Endothelial cell of umbilical vein (primary cell): ENCODE measurements at regions not wholly inside any gene's neighbourhood (a gene's known extent, or its start where the extent isn't known, plus 50 kb on each side); places are given as distances from the start of the nearest gene placed in this dataset.

Source experiments
- BruUV-seq: library from RNA; stranded (reverse); fragments of 400-500 nt; replicated peaks from 2 replicates; lab custom pipeline; 2021; lab: Mats Ljungman, UMichigan
- CTCF ChIA-PET: fragments of 300-600, 350-600 bp; sonication (Branson Sonifier 250); formaldehyde crosslinking; loops from one replicate; lab custom pipeline; 2021; ENCODE audit warnings: antibody characterized with exemption, inconsistent platforms; lab: Charles Lee
- POLR2A ChIA-PET: fragments of 300-600, 350-600 bp; sonication (Branson Sonifier 250); formaldehyde crosslinking; loops from one replicate; lab custom pipeline; 2021; ENCODE audit warnings: antibody characterized with exemption, inconsistent platforms; lab: Charles Lee
- DNase-seq: peaks from one replicate; pipeline ENCODE4 v3.0.0-alpha.2; 2011; ENCODE audit warnings: low read depth, low spot score
- FAIRE-seq: peaks from 2 replicates; lab custom pipeline; 2011; peaks lifted over from hg19 to GRCh38; lab: Jason Lieb, UNC
- H2AFZ ChIP-seq: 2 replicates; pipeline ENCODE4 v1.6.0; 2012; ENCODE audit warnings: low read depth, low read length, control low read depth, inconsistent platforms
- H3K27ac ChIP-seq: 2 replicates; pipeline ENCODE4 v1.5.1; 2011; ENCODE audit warnings: low read depth, mild to moderate bottlenecking, control low read depth, low read length, moderate library complexity; ENCODE audit not compliant: insufficient read depth
- H3K27me3 ChIP-seq, 2 experiments: 2 replicates each; pipeline versions ENCODE4 v1.6.0 to v1.6.1; 2011; ENCODE audit warnings: low read length in 2 of 2, mixed read lengths in 1 of 2; ENCODE audit not compliant: control insufficient read depth in 2 of 2, insufficient read depth in 2 of 2
- H3K36me3 ChIP-seq, 2 experiments: 2 replicates in 1 of 2; 3 replicates in 1 of 2; pipeline ENCODE4 v1.5.1; 2011; ENCODE audit warnings: low read length in 2 of 2, mild to moderate bottlenecking in 1 of 2, moderate library complexity in 1 of 2; ENCODE audit not compliant: control insufficient read depth in 2 of 2, insufficient read depth in 2 of 2; ENCODE audit errors: extremely low read depth in 1 of 2
- H3K4me1 ChIP-seq: 3 replicates; pipeline ENCODE4 v1.5.1; 2011; ENCODE audit warnings: mild to moderate bottlenecking, low read length; ENCODE audit not compliant: control insufficient read depth, insufficient read depth; ENCODE audit errors: extremely low read depth
- H3K4me2 ChIP-seq: 2 replicates; pipeline ENCODE4 v1.6.1; 2011; ENCODE audit warnings: low read length, control low read depth, mixed read lengths; ENCODE audit not compliant: insufficient read depth
- H3K4me3 ChIP-seq, 3 experiments: fragments of 200-600 bp in 1 of 3; sonication (generic), shearing (Covaris generic) in 1 of 3; replicated peaks in 1 of 3; 2 replicates each; pipeline ENCODE4 v1.5.1; 2011 to 2016; ENCODE audit warnings: control low read depth in 3 of 3, low read length in 3 of 3, mild to moderate bottlenecking in 2 of 3, inconsistent platforms in 1 of 3, low read depth in 1 of 3, moderate library complexity in 1 of 3; ENCODE audit not compliant: insufficient read depth in 1 of 3
- H3K79me2 ChIP-seq: 2 replicates; pipeline ENCODE4 v1.6.0; 2012; ENCODE audit warnings: low read length, inconsistent platforms; ENCODE audit not compliant: control insufficient read depth, insufficient read depth
- H3K9ac ChIP-seq: replicated peaks from 2 replicates; pipeline ENCODE3; 2011; ENCODE audit warnings: low read length, control low read depth; ENCODE audit not compliant: insufficient read depth; ENCODE audit errors: extremely low read depth
- H3K9me1 ChIP-seq: replicated peaks from 3 replicates; pipeline ENCODE4 v1.6.0; 2011; ENCODE audit warnings: mild to moderate bottlenecking, low read length; ENCODE audit not compliant: control insufficient read depth, insufficient read depth; ENCODE audit errors: extremely low read depth
- H3K9me3 ChIP-seq: replicated peaks from 2 replicates; pipeline ENCODE4 v1.5.1; 2012; ENCODE audit warnings: low read length, inconsistent platforms; ENCODE audit not compliant: control insufficient read depth, insufficient read depth
- H4K20me1 ChIP-seq: replicated peaks from 2 replicates; pipeline ENCODE3; 2011; ENCODE audit warnings: mild to moderate bottlenecking, low read length; ENCODE audit not compliant: control insufficient read depth, insufficient read depth; ENCODE audit errors: extremely low read depth
- CTCF ChIP-seq, 2 donors: IDR thresholded peaks; 1 replicate in 1 of 2; 2 replicates in 1 of 2; pipeline ENCODE4 v1.5.1; 2011; ENCODE audit warnings: low read length in 2 of 2, mild to moderate bottlenecking in 2 of 2, moderate library complexity in 2 of 2, control low read depth in 1 of 2, inconsistent platforms in 1 of 2, low read depth in 1 of 2; ENCODE audit not compliant: insufficient read depth in 1 of 2; ENCODE audit errors: extremely low read depth in 1 of 2
- EZH2 ChIP-seq: IDR thresholded peaks from 2 replicates; pipeline ENCODE4 v1.6.1; 2012; ENCODE audit warnings: borderline replicate concordance, low read depth, mild to moderate bottlenecking, moderate library complexity, low read length, inconsistent platforms; ENCODE audit not compliant: severe bottlenecking
- FOS ChIP-seq: IDR thresholded peaks from 2 replicates; pipeline ENCODE4 v1.6.1; 2011; ENCODE audit warnings: mild to moderate bottlenecking, low read length, moderate library complexity, borderline replicate concordance; ENCODE audit not compliant: insufficient read depth
- GATA2 ChIP-seq: IDR thresholded peaks from 2 replicates; pipeline ENCODE4 v1.7.0; 2011; ENCODE audit warnings: low read depth, mild to moderate bottlenecking, moderate library complexity, mixed read lengths, low read length; ENCODE audit not compliant: insufficient read length, insufficient read depth
- JUN ChIP-seq: IDR thresholded peaks from 2 replicates; pipeline ENCODE4 v1.6.1; 2011; ENCODE audit warnings: borderline replicate concordance, low read depth; ENCODE audit not compliant: insufficient read length, insufficient read depth
- MAX ChIP-seq: IDR thresholded peaks from 2 replicates; pipeline ENCODE4 v1.6.1; 2011; ENCODE audit not compliant: insufficient read depth, insufficient read length
- MYC ChIP-seq: IDR thresholded peaks from one replicate; pipeline ENCODE4 v1.6.1; 2011; ENCODE audit warnings: mild to moderate bottlenecking, low read depth, low read length
- POLR2A ChIP-seq: IDR thresholded peaks from 2 replicates; pipeline ENCODE4 v1.6.1; 2012; ENCODE audit warnings: low read depth, mild to moderate bottlenecking, control low read depth, low read length
- POLR2AphosphoS5 ChIP-seq: IDR thresholded peaks from 2 replicates; pipeline ENCODE4 v1.6.1; 2012; ENCODE audit warnings: low read depth, mild to moderate bottlenecking, control low read depth, low read length, moderate library complexity; ENCODE audit not compliant: insufficient read depth
- dilution Hi-C: fragments of 300-500 bp; cut with MboI; formaldehyde crosslinking; loops from one replicate; pipeline ENCODE4 v1.15.0; 2019; ENCODE audit warnings: low sequenced_read_pairs; ENCODE audit not compliant: extremely low pct_ligation_motif_present
- intact Hi-C: fragments of 100-400 bp; cut with micrococcal nuclease; formaldehyde crosslinking; loops from one replicate; pipeline ENCODE4 v1.10.0; 2022

DNA sequence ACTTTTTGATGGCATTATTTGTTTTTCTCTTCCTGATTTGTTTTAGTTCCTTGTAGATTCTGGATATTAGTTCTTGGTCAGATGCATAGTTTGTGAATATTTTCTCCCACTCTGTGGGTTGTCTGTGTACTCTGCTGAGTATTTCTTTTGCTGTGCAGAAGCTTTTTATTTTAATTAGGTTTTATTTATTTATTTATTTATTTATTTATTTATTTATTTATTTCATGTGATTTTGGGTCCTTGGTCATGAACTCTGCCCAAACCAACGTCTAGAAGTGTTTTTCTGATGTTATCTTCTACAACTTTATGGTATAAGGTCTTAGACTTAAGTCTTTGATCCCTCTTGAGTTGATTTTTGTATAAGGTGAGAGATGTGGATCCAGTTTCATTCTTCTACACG lies 292.2 kb downstream of the CDH7 start:
- no peak overlapping the region for H3K4me3 ChIP-seq
- H3K36me3 ChIP-seq = no peaks in the 10 kb centered on the region
- no peaks in the 10 kb centered on the region for H3K4me1 ChIP-seq
- H3K9me1 ChIP-seq = no peaks in the 10 kb centered on the region
- no peak overlapping the region for H3K27ac ChIP-seq
- H3K4me2 ChIP-seq = no peak overlapping the region
- ChIA-PET POLR2A (no interaction called here), CTCF (no interaction called here)
- dilution Hi-C loops (no loop called here), intact Hi-C loops (no loop called here)
- no peak overlapping the region for H2AFZ ChIP-seq
- H4K20me1 ChIP-seq = no peaks in the 10 kb centered on the region
- H3K79me2 ChIP-seq = no peaks in the 10 kb centered on the region
- no peaks in the 10 kb centered on the region for H3K27me3 ChIP-seq
- no TSS peak for BruUV-seq
- TF ChIP-seq MYC (no peak), EZH2 (no peak), MAX (no peak), POLR2A (no peak), GATA2 (no peak), CTCF (IDR thresholded peaks at IDR 0.05; ENCODE audit: extremely low read depth in 1 of 2, insufficient read depth in 1 of 2, low read depth in 1 of 2, low read length in 2 of 2) (no peak), FOS (no peak), JUN (no peak), POLR2AphosphoS5 (no peak)
- H3K9me3 ChIP-seq = no peaks in the 10 kb centered on the region
- FAIRE-seq (no peak), DNase-seq (no peak)
- H3K9ac ChIP-seq = no peak overlapping the region
